GM10266 (cell line): ENCODE measurements at regions not wholly inside any gene's neighbourhood (a gene's known extent, or its start where the extent isn't known, plus 50 kb on each side); places are given as distances from the start of the nearest gene placed in this dataset.

Source experiments
- DNase-seq: peaks from one replicate; pipeline ENCODE4 v3.0.0; 2012; ENCODE audit errors: extremely low spot score
- CTCF ChIP-seq: IDR thresholded peaks from 2 replicates; pipeline ENCODE4 v1.5.1; 2012; ENCODE audit warnings: mild to moderate bottlenecking, low read depth; ENCODE audit not compliant: control insufficient read depth, insufficient read depth; ENCODE audit errors: missing control alignments

DNA sequence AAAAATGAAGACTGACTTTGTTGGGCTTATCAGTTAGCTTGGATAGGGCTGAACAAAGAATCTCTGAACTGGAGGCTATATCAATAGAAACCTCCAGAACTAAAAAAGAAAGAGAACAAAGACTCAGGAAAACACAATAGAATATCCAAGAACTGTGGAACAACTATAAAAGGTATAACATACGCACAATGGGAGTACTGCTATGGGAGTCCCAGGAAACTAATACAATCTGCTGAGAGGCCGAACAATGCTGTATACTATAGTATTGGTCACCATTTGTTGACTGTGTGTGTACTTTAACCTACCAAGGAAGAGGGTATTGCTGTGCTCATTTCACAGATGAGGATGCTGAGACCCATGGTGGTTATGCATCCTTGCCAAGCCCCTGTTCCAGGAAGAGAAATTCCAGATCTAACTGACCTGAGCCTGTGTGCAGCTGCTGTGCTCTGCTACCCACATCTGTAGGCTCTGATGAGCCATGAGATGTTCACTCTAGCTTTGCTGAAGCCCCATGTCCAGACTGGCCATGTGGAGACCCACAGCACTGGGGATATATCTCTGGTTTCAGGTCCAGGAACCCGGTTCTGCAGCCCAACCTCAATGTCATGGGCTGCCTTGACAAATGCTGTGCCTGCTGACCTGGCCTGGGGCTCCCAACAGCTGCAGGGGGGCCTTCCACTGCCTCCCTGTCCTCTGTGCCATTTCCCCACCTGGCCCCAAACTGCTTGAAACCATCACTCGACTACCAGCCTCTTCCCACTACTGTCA, 254.3 kb upstream of the TNRC6C start:
- TF ChIP-seq CTCF = no peak
- DNase-seq = no peak

DNA sequence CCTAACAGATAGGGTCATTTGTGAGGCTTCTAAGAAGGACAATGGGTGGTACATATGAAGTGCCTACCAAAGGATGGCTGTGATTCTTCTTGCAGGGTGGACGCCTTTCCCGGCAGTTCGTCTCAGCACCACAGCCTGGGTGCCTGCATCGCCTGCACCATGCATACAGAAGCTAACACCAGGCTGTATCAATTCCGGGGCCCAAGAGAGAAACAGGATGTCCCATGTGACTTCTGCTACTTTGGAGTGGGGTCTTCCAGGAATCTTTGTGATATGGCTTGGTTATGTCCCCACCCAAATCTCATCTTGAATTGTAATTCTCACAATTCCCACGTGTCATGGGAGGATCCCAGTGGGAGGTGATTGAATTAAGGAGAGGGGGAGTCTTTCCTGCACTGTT, 251.6 kb upstream of the TNRC6C start:
- TF ChIP-seq CTCF = no peak
- DNase-seq = no peak

- no peak for DNase-seq
- TF ChIP-seq CTCF = no peak
Observed at GRCh38 chr17:77707546-77707945, 251.0 kb upstream of the TNRC6C start.

- no peak for TF ChIP-seq CTCF
- DNase-seq = no peak
Observed at GRCh38 chr17:77708049-77708448, 250.5 kb upstream of the TNRC6C start.

- no peak for TF ChIP-seq CTCF
- no peak for DNase-seq
Observed at GRCh38 chr17:77708936-77709335, 249.6 kb upstream of the TNRC6C start.

DNA sequence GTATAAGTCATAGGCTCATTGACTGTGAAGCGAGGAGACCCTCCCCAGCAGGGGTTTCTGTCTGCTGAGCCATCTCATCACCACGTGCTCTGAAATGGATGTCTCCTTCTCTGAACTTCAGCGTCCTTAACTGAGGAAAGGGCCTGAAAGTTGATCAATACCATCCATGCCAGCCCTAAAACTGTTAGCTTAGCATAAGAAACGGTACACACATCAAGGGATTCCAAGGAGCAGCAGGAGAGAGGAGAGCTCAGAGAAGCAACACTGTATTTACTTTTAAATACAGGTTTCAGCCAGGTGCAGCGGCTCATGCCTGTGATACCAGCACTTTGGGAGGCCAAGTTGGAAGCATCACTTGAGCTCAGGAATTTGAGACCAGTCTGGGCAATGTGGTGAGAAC, 248.9 kb upstream of the TNRC6C start:
- TF ChIP-seq CTCF = no peak
- DNase-seq = no peak

DNA sequence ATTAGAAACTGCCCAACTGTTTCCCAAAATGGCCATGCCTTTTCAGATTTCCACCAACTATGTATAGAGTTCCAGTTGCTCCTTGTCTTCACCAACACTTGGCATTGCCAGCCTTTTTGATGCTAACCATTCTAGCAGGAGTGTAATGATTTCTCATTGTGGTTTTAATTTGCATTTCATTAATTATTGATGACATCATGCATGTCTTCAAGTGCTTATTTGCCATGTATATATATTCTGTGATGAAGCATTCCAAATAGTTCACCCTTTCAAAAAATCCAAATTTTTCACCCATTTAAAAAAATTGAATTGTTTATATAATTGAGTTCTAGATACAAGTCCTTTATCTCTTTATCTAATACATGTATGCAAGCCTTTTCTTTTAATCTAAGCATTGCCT, 245.9 kb upstream of the TNRC6C start:
- no peak for TF ChIP-seq CTCF
- DNase-seq = no peak
